GM23338 (cell line): ENCODE measurements at regions not wholly inside any gene's neighbourhood (a gene's known extent, or its start where the extent isn't known, plus 50 kb on each side); places are given as distances from the start of the nearest gene placed in this dataset.

Experiments
- ATAC-seq: fragments of 200-7000 bp; cut with Tn5 transposase; 3 replicates; pipeline ENCODE4 v1.9.1; 2020
- DNase-seq: peaks from one replicate; pipeline ENCODE4 v3.0.0-alpha.2; 2015; ENCODE audit warnings: low spot score
- H2AFZ ChIP-seq: fragments of 200-600 bp; sonication (generic); 2 replicates; pipeline ENCODE4 v1.8.0; 2016; ENCODE audit warnings: antibody characterized with exemption, mild to moderate bottlenecking, moderate library complexity
- H3F3A ChIP-seq: fragments of 200-600 bp; sonication (generic); replicated peaks from 2 replicates; pipeline ENCODE4 v1.8.0; 2017; ENCODE audit warnings: antibody characterized with exemption, mixed run types, low read depth
- H3K27ac ChIP-seq: fragments of 200-600 bp; sonication (generic); 2 replicates; pipeline ENCODE4 v1.6.1; 2016; ENCODE audit warnings: low read depth
- H3K27me3 ChIP-seq: fragments of 200-600 bp; sonication (generic); 2 replicates; pipeline ENCODE4 v1.8.0; 2016; ENCODE audit warnings: mild to moderate bottlenecking, mixed run types, moderate library complexity; ENCODE audit not compliant: insufficient read depth
- H3K36me3 ChIP-seq: fragments of 200-600 bp; sonication (generic); 2 replicates; pipeline ENCODE4 v1.8.0; 2016; ENCODE audit warnings: mild to moderate bottlenecking; ENCODE audit not compliant: insufficient read depth
- H3K4me1 ChIP-seq: fragments of 200-600 bp; sonication (generic); 2 replicates; pipeline ENCODE4 v1.8.0; 2016; ENCODE audit warnings: mild to moderate bottlenecking, moderate library complexity; ENCODE audit not compliant: insufficient read depth
- H3K4me2 ChIP-seq: fragments of 200-600 bp; sonication (generic); 2 replicates; pipeline ENCODE4 v1.7.1; 2017; ENCODE audit warnings: mixed run types
- H3K4me3 ChIP-seq: fragments of 200-600 bp; sonication (generic); 2 replicates; pipeline ENCODE4 v1.6.1; 2016; ENCODE audit warnings: mixed run types
- H3K79me2 ChIP-seq: fragments of 200-600 bp; sonication (generic); replicated peaks from 2 replicates; pipeline ENCODE4 v1.8.0; 2017; ENCODE audit warnings: mild to moderate bottlenecking; ENCODE audit not compliant: insufficient read depth
- H3K9me2 ChIP-seq: fragments of 200-600 bp; sonication (generic); 2 replicates; pipeline ENCODE4 v1.8.0; 2017; ENCODE audit not compliant: insufficient read depth
- H4K20me1 ChIP-seq: fragments of 200-600 bp; sonication (generic); replicated peaks from 2 replicates; pipeline ENCODE4 v1.8.0; 2017; ENCODE audit warnings: mild to moderate bottlenecking; ENCODE audit not compliant: insufficient read depth
- H3K27ac Mint-ChIP-seq: 2 replicates; pipeline ENCODE4 v1.8.0; 2020; ENCODE audit warnings: inconsistent platforms, mild to moderate bottlenecking, moderate library complexity, mixed read lengths
- H3K27me3 Mint-ChIP-seq: 3 replicates; pipeline ENCODE4 v1.8.0; 2022; ENCODE audit warnings: low read depth, mild to moderate bottlenecking, moderate library complexity, mixed read lengths, inconsistent platforms; ENCODE audit not compliant: insufficient read depth, poor library complexity
- H3K36me3 Mint-ChIP-seq: 3 replicates; pipeline ENCODE4 v1.8.0; 2021; ENCODE audit warnings: low read depth, mild to moderate bottlenecking, inconsistent platforms, moderate library complexity, mixed read lengths
- H3K4me1 Mint-ChIP-seq: 3 replicates; pipeline ENCODE4 v1.8.0; 2020; ENCODE audit warnings: mild to moderate bottlenecking, inconsistent platforms, mixed read lengths
- H3K4me3 Mint-ChIP-seq: 3 replicates; pipeline ENCODE4 v1.8.0; 2021; ENCODE audit warnings: moderate library complexity, mild to moderate bottlenecking, inconsistent platforms, mixed read lengths
- H3K9me3 Mint-ChIP-seq: 3 replicates; pipeline ENCODE4 v1.8.0; 2020; ENCODE audit warnings: moderate library complexity, mild to moderate bottlenecking, inconsistent platforms, mixed read lengths
- CREB1 ChIP-seq: fragments of 250-450 bp; sonication (Bioruptor Pico); IDR thresholded peaks from 2 replicates; pipeline ENCODE4 v1.5.0; 2020; ENCODE audit warnings: low read depth, mild to moderate bottlenecking, moderate library complexity
- EZH2phosphoT487 ChIP-seq: fragments of 200-600 bp; sonication (generic); IDR thresholded peaks from one replicate; pipeline ENCODE4 v1.8.1; 2018; ENCODE audit warnings: antibody characterized with exemption; ENCODE audit not compliant: unreplicated experiment
- NANOG ChIP-seq: IDR thresholded peaks from 2 replicates; pipeline ENCODE4 v1.6.1; 2016; ENCODE audit warnings: antibody characterized with exemption, borderline replicate concordance
- POLR2AphosphoS5 ChIP-seq: IDR thresholded peaks from 2 replicates; pipeline ENCODE4 v1.6.1; 2016; ENCODE audit warnings: antibody characterized with exemption, low read depth
- STAT1 ChIP-seq: IDR thresholded peaks from one replicate; pipeline ENCODE4 v1.6.1; 2016; ENCODE audit warnings: antibody characterized with exemption; ENCODE audit not compliant: unreplicated experiment
- ZNF331 ChIP-seq: fragments of 250-450 bp; sonication (Bioruptor Pico); IDR thresholded peaks from 2 replicates; pipeline ENCODE4 v1.5.0; 2020; ENCODE audit warnings: low read depth, mild to moderate bottlenecking, moderate library complexity
- TF ChIP-seq, protein P1 (sequence below): fragments of 250-450 bp; sonication (Bioruptor Pico); IDR thresholded peaks from 2 replicates; pipeline ENCODE4 v1.5.0; 2020; ENCODE audit warnings: mild to moderate bottlenecking, moderate library complexity
- TF ChIP-seq, protein P2 (sequence below): IDR thresholded peaks from 2 replicates; pipeline ENCODE4 v1.6.1; 2016; ENCODE audit warnings: antibody characterized with exemption
- TF ChIP-seq, protein P3 (sequence below), 2 experiments: fragments of 200-600 bp in 1 of 2; sonication (generic) in 1 of 2; conservative IDR thresholded peaks; 2 replicates each; pipeline versions ENCODE4 v1.5.1 to v1.6.1; 2016 to 2017; ENCODE audit warnings: antibody characterized with exemption in 2 of 2, low read depth in 2 of 2, mild to moderate bottlenecking in 2 of 2, moderate library complexity in 1 of 2

DNA sequence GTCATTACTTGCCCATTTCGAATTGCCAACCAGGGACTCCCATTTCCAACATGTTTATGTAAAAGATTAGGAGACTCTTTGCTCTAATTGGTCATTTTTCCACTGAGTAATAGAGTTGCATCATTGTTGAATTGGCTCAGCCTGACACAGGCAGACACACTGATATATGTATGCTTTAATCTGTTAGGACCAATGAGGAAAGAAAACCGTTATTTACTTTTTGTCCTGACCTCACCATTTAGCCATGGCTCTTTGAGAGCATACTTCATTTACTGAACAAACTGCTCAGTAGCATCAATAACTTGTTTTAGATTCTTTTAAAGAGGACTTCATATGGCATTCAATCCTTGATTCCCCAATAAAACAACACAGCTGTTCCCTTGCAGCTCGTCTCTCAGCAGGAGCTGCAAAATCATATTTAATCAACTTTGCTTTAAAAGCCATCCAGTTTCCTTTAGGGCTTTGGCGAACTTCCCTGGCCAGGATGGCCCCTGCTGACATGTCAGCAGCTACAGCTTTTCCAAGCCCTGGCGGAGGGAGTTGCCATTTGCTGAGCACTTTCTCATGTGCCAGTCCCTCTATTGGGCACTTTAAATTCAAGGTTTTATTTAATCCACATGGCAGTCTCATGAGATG lies 251.5 kb upstream of the TNC start:
- Histone ChIP-seq H3K4me3 (no peak overlapping the region), H4K20me1 (no peaks in the 10 kb centered on the region), H3K36me3 (no peaks in the 10 kb centered on the region), H3K9me2 (no peaks in the 10 kb centered on the region; the same call in 1 of the 2 replicates), H3F3A (no peaks in the 10 kb centered on the region), H3K27me3 (no peaks in the 10 kb centered on the region), H3K79me2 (no peaks in the 10 kb centered on the region), H3K27ac (no peak overlapping the region), H3K4me1 (no peaks in the 10 kb centered on the region), H2AFZ (no peak overlapping the region), H3K4me2 (no peak overlapping the region)
- no peaks in the 10 kb centered on the region for H3K9me3 Mint-ChIP-seq
- peaks cover 5% of the 10 kb centered on the region; the same call in 2 of the 3 replicates for H3K4me1 Mint-ChIP-seq
- H3K36me3 Mint-ChIP-seq = no peaks in the 10 kb centered on the region; the same call in 2 of the 3 replicates
- no peak for TF ChIP-seq STAT1
- H3K27ac Mint-ChIP-seq = no peak overlapping the region
- H3K4me3 Mint-ChIP-seq = no peak overlapping the region
- DNase-seq (no peak), ATAC-seq (no peak)
- no peaks in the 10 kb centered on the region for H3K27me3 Mint-ChIP-seq

DNA sequence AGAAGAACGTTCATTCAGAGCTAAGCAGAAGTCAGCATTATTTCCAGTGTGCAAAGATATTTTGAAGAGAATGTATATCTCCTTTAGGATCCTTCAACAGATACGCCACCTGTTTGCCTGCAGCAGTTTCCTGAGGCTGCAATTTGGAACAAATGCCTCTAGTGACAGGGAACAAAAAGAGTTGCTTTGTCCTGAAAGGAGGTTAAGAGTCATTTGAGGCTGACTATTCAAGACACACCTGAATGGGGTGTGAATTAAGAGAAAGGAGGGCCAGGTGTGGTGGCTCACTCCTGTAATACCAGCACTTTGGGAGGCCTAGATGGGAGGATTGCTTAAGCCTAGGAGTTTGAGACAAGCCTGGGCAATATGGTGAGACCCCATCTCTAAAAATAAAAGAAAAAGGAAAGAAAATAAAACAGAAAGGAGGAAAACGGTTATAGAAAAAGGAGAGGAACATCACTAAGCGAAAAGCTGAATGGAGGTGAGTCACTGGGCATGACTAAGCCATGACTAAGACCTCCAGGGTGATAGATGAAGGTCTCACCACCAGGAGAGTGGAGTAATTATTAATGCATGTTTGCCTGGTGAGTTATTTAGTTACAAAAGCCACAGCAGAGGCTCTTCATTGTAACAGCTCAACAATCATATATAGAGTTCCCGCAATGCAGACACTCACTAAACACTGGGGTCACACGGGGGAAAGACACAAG lies 255.2 kb upstream of the TNC start:
- Histone ChIP-seq H3K4me1 (no peaks in the 10 kb centered on the region), H3K27me3 (no peaks in the 10 kb centered on the region), H3K79me2 (no peaks in the 10 kb centered on the region), H3K27ac (no peak overlapping the region), H2AFZ (no peak overlapping the region), H3K4me3 (no peak overlapping the region), H3K4me2 (no peak overlapping the region), H4K20me1 (no peaks in the 10 kb centered on the region), H3F3A (no peaks in the 10 kb centered on the region), H3K36me3 (no peaks in the 10 kb centered on the region), H3K9me2 (peaks cover 6% of the 10 kb centered on the region; the same call in 1 of the 2 replicates)
- no peak for DNase-seq
- no peak for ATAC-seq
- no peaks in the 10 kb centered on the region; the same call in 2 of the 3 replicates for H3K36me3 Mint-ChIP-seq
- peaks cover 5% of the 10 kb centered on the region; the same call in 2 of the 3 replicates for H3K4me1 Mint-ChIP-seq
- H3K4me3 Mint-ChIP-seq = no peak overlapping the region
- H3K27me3 Mint-ChIP-seq = no peaks in the 10 kb centered on the region
- peaks cover 2% of the 10 kb centered on the region; the same call in 1 of the 3 replicates for H3K9me3 Mint-ChIP-seq
- 0 out of 2 replicates have a peak overlapping the region, but pooled peaks have one; percentile 36 for H3K27ac Mint-ChIP-seq
- TF ChIP-seq CREB1 (no peak), STAT1 (no peak), EZH2phosphoT487 (no peak), POLR2AphosphoS5 (no peak), NANOG (no peak), ZNF331 (CRISPR knock-in tag) (no peak)
- TF ChIP-seq, protein P1, sequence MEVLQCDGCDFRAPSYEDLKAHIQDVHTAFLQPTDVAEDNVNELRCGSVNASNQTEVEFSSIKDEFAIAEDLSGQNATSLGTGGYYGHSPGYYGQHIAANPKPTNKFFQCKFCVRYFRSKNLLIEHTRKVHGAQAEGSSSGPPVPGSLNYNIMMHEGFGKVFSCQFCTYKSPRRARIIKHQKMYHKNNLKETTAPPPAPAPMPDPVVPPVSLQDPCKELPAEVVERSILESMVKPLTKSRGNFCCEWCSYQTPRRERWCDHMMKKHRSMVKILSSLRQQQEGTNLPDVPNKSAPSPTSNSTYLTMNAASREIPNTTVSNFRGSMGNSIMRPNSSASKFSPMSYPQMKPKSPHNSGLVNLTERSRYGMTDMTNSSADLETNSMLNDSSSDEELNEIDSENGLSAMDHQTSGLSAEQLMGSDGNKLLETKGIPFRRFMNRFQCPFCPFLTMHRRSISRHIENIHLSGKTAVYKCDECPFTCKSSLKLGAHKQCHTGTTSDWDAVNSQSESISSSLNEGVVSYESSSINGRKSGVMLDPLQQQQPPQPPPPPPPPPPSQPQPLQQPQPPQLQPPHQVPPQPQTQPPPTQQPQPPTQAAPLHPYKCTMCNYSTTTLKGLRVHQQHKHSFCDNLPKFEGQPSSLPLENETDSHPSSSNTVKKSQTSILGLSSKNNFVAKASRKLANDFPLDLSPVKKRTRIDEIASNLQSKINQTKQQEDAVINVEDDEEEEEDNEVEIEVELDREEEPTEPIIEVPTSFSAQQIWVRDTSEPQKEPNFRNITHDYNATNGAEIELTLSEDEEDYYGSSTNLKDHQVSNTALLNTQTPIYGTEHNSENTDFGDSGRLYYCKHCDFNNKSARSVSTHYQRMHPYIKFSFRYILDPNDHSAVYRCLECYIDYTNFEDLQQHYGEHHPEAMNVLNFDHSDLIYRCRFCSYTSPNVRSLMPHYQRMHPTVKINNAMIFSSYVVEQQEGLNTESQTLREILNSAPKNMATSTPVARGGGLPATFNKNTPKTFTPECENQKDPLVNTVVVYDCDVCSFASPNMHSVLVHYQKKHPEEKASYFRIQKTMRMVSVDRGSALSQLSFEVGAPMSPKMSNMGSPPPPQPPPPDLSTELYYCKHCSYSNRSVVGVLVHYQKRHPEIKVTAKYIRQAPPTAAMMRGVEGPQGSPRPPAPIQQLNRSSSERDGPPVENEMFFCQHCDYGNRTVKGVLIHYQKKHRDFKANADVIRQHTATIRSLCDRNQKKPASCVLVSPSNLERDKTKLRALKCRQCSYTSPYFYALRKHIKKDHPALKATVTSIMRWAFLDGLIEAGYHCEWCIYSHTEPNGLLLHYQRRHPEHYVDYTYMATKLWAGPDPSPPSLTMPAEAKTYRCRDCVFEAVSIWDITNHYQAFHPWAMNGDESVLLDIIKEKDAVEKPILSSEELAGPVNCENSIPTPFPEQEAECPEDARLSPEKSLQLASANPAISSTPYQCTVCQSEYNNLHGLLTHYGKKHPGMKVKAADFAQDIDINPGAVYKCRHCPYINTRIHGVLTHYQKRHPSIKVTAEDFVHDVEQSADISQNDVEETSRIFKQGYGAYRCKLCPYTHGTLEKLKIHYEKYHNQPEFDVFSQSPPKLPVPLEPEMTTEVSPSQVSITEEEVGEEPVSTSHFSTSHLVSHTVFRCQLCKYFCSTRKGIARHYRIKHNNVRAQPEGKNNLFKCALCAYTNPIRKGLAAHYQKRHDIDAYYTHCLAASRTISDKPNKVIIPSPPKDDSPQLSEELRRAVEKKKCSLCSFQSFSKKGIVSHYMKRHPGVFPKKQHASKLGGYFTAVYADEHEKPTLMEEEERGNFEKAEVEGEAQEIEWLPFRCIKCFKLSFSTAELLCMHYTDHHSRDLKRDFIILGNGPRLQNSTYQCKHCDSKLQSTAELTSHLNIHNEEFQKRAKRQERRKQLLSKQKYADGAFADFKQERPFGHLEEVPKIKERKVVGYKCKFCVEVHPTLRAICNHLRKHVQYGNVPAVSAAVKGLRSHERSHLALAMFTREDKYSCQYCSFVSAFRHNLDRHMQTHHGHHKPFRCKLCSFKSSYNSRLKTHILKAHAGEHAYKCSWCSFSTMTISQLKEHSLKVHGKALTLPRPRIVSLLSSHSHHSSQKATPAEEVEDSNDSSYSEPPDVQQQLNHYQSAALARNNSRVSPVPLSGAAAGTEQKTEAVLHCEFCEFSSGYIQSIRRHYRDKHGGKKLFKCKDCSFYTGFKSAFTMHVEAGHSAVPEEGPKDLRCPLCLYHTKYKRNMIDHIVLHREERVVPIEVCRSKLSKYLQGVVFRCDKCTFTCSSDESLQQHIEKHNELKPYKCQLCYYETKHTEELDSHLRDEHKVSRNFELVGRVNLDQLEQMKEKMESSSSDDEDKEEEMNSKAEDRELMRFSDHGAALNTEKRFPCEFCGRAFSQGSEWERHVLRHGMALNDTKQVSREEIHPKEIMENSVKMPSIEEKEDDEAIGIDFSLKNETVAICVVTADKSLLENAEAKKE = no peak
- TF ChIP-seq, protein P2, sequence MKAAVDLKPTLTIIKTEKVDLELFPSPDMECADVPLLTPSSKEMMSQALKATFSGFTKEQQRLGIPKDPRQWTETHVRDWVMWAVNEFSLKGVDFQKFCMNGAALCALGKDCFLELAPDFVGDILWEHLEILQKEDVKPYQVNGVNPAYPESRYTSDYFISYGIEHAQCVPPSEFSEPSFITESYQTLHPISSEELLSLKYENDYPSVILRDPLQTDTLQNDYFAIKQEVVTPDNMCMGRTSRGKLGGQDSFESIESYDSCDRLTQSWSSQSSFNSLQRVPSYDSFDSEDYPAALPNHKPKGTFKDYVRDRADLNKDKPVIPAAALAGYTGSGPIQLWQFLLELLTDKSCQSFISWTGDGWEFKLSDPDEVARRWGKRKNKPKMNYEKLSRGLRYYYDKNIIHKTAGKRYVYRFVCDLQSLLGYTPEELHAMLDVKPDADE = no peak
- TF ChIP-seq, protein P3, sequence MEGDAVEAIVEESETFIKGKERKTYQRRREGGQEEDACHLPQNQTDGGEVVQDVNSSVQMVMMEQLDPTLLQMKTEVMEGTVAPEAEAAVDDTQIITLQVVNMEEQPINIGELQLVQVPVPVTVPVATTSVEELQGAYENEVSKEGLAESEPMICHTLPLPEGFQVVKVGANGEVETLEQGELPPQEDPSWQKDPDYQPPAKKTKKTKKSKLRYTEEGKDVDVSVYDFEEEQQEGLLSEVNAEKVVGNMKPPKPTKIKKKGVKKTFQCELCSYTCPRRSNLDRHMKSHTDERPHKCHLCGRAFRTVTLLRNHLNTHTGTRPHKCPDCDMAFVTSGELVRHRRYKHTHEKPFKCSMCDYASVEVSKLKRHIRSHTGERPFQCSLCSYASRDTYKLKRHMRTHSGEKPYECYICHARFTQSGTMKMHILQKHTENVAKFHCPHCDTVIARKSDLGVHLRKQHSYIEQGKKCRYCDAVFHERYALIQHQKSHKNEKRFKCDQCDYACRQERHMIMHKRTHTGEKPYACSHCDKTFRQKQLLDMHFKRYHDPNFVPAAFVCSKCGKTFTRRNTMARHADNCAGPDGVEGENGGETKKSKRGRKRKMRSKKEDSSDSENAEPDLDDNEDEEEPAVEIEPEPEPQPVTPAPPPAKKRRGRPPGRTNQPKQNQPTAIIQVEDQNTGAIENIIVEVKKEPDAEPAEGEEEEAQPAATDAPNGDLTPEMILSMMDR (conservative IDR thresholded peaks at IDR 0.05; ENCODE audit: low read depth in 2 of 2) = no peak
